Gastrocnemius medialis (tissue), 4 donors: ENCODE measurements at regions not wholly inside any gene's neighbourhood (a gene's known extent, or its start where the extent isn't known, plus 50 kb on each side); places are given as distances from the start of the nearest gene placed in this dataset.

Experiments
- ATAC-seq, 2 donors: fragments of 150-250 bp; one replicate each; pipeline ENCODE4 v1.9.1; 2016
- DNase-seq, 2 donors: peaks; one replicate each; pipeline ENCODE4 v3.0.0-alpha.2; 2019
- H3K27ac ChIP-seq, 4 donors: fragments of 200-600 bp; sonication (generic); 1 replicate in 1 of 4; 2 replicates in 3 of 4; pipeline ENCODE4 v1.5.1; 2016 to 2018; ENCODE audit warnings: mild to moderate bottlenecking in 2 of 4, moderate library complexity in 1 of 4
- H3K27me3 ChIP-seq, 3 donors: fragments of 200-600 bp; sonication (generic) in 2 of 3; 1 replicate in 1 of 3; 2 replicates in 2 of 3; pipeline versions ENCODE4 v1.5.1 to v1.6.0; 2016 to 2019; ENCODE audit warnings: mild to moderate bottlenecking in 1 of 3, moderate library complexity in 1 of 3
- H3K36me3 ChIP-seq, 2 donors: fragments of 200-600 bp; sonication (generic) in 1 of 2; one replicate each; pipeline ENCODE4 v1.5.1; 2017 to 2018
- H3K4me1 ChIP-seq, 2 donors: fragments of 200-600 bp; sonication (generic) in 1 of 2; one replicate each; pipeline ENCODE4 v1.5.1; 2016 to 2017; ENCODE audit warnings: mild to moderate bottlenecking in 2 of 2
- H3K4me3 ChIP-seq, 4 donors: fragments of 200-600 bp; sonication (generic) in 3 of 4; 1 replicate in 1 of 4; 2 replicates in 3 of 4; pipeline ENCODE4 v1.5.1; 2016 to 2019; ENCODE audit warnings: mild to moderate bottlenecking in 2 of 4
- H3K9me3 ChIP-seq, 3 donors: fragments of 200-600 bp; sonication (generic) in 2 of 3; 1 replicate in 1 of 3; 2 replicates in 2 of 3; pipeline ENCODE4 v1.5.1; 2016 to 2019
- CTCF ChIP-seq, 5 experiments: fragments of 450-650 bp in 3 of 5; fragments of 200-600 bp in 2 of 5; sonication (generic) in 2 of 5; IDR thresholded peaks in 4 of 5; conservative IDR thresholded peaks in 1 of 5; 1 replicate in 4 of 5; 2 replicates in 1 of 5; pipeline ENCODE4 v1.5.1; 2016 to 2019; ENCODE audit warnings: antibody characterized with exemption in 5 of 5, mild to moderate bottlenecking in 3 of 5, moderate library complexity in 3 of 5
- POLR2A ChIP-seq, 2 donors: fragments of 450-650 bp; IDR thresholded peaks; one replicate each; pipeline ENCODE4 v1.6.1; 2017; ENCODE audit warnings: antibody characterized with exemption in 2 of 2, mild to moderate bottlenecking in 2 of 2, moderate library complexity in 2 of 2
- in situ Hi-C, 4 donors: fragments of 200-750 bp; cut with MboI; loops; one replicate each; pipeline versions ENCODE4 v1.15.0 to v1.8.0; 2017; ENCODE audit warnings: low sequenced_read_pairs in 4 of 4
- intact Hi-C: fragments of 100-400 bp; cut with DNase I; formaldehyde crosslinking; loops from one replicate; pipeline ENCODE4 v1.15.1; 2023; ENCODE audit warnings: low total_unique reads

GRCh38 chr15:77738441-77739302, 106.0 kb upstream of the LINGO1 start:
- Histone ChIP-seq H3K4me1 (no peaks in the 10 kb centered on the region), H3K9me3 (no peaks in the 10 kb centered on the region), H3K36me3 (no peaks in the 10 kb centered on the region), H3K27ac (no peak overlapping the region), H3K27me3 (peaks cover 7 to 15% (median 14%) of the 10 kb centered on the region in 3 donors), H3K4me3 (no peak overlapping the region)
- ATAC-seq (no peak), DNase-seq (no peak)
- intact Hi-C loops (no loop called here), in situ Hi-C loops (no loop called here)
- TF ChIP-seq CTCF (IDR thresholded peaks at IDR 0.05 in 4 of 5, conservative IDR thresholded peaks at IDR 0.05 in 1 of 5): no peak
- TF ChIP-seq POLR2A (IDR thresholded peaks at IDR 0.05): no peak

GRCh38 chr15:77738038-77738370, 105.3 kb upstream of the LINGO1 start:
- no peak overlapping the region for H3K4me3 ChIP-seq
- TF ChIP-seq POLR2A (IDR thresholded peaks at IDR 0.05): no peak
- TF ChIP-seq CTCF (IDR thresholded peaks at IDR 0.05 in 4 of 5, conservative IDR thresholded peaks at IDR 0.05 in 1 of 5): no peak
- no peaks in the 10 kb centered on the region for H3K9me3 ChIP-seq
- H3K4me1 ChIP-seq: no peaks in the 10 kb centered on the region
- in situ Hi-C loops: no loop called here
- H3K27me3 ChIP-seq: peaks cover 7 to 14% (median 8%) of the 10 kb centered on the region in 3 donors
- intact Hi-C loops: no loop called here
- no peak for ATAC-seq
- DNase-seq: no peak
- no peaks in the 10 kb centered on the region for H3K36me3 ChIP-seq
- H3K27ac ChIP-seq: no peak overlapping the region

GRCh38 chr15:77737238-77738037, 104.7 kb upstream of the LINGO1 start:
- H3K27me3 ChIP-seq: peaks cover 3 to 11% (median 7%) of the 10 kb centered on the region in 3 donors
- in situ Hi-C loops: no loop called here
- no peaks in the 10 kb centered on the region for H3K36me3 ChIP-seq
- no peaks in the 10 kb centered on the region for H3K4me1 ChIP-seq
- no peak overlapping the region for H3K27ac ChIP-seq
- ATAC-seq (no peak), DNase-seq (no peak)
- no peak overlapping the region for H3K4me3 ChIP-seq
- TF ChIP-seq POLR2A (IDR thresholded peaks at IDR 0.05): no peak
- TF ChIP-seq CTCF (IDR thresholded peaks at IDR 0.05 in 4 of 5, conservative IDR thresholded peaks at IDR 0.05 in 1 of 5): no peak
- intact Hi-C loops: no loop called here
- no peaks in the 10 kb centered on the region for H3K9me3 ChIP-seq

- no peak for ATAC-seq
- TF ChIP-seq POLR2A (IDR thresholded peaks at IDR 0.05): no peak
- TF ChIP-seq CTCF (IDR thresholded peaks at IDR 0.05 in 4 of 5, conservative IDR thresholded peaks at IDR 0.05 in 1 of 5): no peak
- no peak for DNase-seq
- in situ Hi-C loops (no loop called here), intact Hi-C loops (no loop called here)
- no peak overlapping the region for H3K4me3 ChIP-seq
- H3K4me1 ChIP-seq: no peaks in the 10 kb centered on the region
- no peak overlapping the region for H3K27ac ChIP-seq
- H3K36me3 ChIP-seq: no peaks in the 10 kb centered on the region
- no peaks in the 10 kb centered on the region for H3K9me3 ChIP-seq
- H3K27me3 ChIP-seq: peaks cover 0 to 2% (median 2%) of the 10 kb centered on the region in 3 donors
These were observed 101.6 kb upstream of the LINGO1 start for GRCh38 chr15:77734306-77734705.
